GM19372 (cell line): ENCODE measurements at regions not wholly inside any gene's neighbourhood (a gene's known extent, or its start where the extent isn't known, plus 50 kb on each side); places are given as distances from the start of the nearest gene placed in this dataset.
"Not testable (repeated sequence)": the region's sequence is repeated elsewhere in the genome, so short reads cannot be mapped to it uniquely, and the experiment has no call there.

Experiments
- ATAC-seq: cut with Tn5 transposase; IDR thresholded peaks from one replicate; pipeline ENCODE4 v1.9.1; 2021; ENCODE audit warnings: mild to moderate bottlenecking, low read depth, moderate library complexity; ENCODE audit not compliant: unreplicated experiment

DNA sequence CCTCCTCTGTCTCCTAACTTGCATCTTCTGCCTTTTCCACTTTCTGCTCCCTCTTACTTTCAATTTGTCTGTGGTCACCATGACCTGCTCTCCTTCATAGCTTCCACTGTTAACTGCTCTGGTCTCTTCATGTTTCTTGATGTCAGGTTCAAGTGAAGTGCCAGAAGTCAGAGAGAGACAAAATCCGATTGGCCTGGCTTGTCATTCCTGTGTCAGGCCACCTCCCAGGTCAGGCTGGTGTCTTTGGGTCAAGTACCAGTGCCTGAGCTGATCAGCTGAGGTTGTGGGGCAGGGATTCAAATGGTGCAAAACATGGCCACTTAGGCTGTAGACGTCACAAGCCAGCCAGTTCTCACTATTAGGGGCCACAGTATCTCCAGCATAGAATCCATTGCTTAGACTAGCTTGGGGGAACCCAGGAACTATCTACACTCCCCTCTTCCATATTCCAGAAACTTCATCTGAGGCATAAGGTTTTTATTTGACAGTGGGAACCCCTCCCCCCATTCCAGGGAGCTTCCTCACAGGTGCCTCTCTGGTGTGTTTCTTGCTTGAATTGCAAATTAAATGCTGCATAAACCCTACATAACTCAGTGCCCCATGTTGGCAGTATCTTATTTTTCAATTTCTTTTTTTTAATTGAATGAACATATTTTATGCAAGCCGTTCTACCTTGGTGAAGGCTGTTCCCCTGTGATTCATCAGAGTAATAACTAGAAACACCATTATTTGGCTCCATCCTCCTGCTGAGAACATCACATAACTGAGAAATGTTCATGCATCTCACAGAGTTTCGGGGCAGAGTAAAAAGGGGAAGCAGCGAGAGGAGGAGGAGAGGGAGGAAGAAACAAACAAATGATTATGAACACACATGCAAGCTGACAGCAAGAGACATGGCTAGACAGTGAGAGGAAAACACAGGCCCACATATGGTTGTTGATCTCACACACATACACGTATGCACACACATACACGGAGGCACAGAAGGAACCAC is 175.8 kb downstream of the TLE3 start:
- no peak for ATAC-seq

DNA sequence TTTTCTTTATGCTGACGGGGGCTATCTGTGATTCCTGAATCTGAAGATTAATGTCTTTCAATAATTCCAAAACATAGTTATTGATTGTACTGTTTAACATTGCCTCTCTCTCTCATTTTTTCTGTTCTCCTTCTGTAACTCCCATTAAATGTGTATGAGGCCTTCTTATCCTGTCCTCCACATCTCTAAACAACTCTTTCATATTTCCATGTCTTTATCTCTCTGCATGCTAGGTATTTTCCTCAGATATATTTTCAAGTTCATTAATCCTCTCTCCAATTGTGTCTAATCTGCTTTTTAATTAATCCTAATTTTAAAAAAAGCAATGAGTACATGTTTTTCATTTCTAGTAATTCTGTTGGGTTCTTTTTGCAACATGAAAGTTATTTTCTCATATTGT is 173.2 kb downstream of the TLE3 start:
- no peak for ATAC-seq

GRCh38 chr15:69926006-69926405 is 171.7 kb downstream of the TLE3 start:
- no peak for ATAC-seq

DNA sequence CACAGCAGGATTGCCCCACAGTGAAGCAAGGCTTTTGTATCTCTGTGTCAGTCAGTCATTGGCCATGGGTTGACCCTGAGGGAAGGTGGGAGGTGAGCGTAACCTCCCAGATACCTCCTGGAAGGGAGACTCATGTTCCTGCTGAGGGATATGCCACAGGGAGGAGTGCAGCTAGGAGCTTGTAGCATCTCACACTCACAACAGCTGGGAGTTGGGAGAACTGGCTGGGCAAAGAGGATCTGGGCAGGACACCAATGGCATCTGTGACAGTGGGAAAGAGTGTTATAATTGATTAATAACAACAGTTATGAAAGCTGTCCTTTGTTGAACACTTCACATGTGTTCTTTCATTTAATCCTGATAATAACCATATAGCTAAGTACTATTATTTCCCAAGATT is 171.0 kb downstream of the TLE3 start:
- no peak for ATAC-seq

DNA sequence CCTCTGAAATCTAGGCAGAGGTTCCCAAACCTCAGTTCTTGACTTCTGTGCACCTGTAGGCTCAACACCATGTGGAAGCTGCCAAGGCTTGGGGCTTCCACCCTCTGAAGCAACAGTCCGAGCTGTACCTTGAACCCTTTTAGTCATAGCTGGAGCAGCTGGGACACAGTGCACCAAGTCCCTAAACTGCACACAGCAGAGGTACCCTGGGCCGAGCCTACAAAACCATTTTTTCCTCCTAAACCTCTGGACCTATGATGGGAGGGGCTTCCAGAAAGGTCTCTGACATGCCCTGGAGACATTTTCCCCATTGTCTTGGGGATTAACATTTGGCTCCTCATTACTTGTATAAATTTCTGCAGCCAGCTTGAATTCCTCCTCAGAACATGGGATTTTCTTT is 168.8 kb downstream of the TLE3 start:
- not testable (repeated sequence) for ATAC-seq

DNA sequence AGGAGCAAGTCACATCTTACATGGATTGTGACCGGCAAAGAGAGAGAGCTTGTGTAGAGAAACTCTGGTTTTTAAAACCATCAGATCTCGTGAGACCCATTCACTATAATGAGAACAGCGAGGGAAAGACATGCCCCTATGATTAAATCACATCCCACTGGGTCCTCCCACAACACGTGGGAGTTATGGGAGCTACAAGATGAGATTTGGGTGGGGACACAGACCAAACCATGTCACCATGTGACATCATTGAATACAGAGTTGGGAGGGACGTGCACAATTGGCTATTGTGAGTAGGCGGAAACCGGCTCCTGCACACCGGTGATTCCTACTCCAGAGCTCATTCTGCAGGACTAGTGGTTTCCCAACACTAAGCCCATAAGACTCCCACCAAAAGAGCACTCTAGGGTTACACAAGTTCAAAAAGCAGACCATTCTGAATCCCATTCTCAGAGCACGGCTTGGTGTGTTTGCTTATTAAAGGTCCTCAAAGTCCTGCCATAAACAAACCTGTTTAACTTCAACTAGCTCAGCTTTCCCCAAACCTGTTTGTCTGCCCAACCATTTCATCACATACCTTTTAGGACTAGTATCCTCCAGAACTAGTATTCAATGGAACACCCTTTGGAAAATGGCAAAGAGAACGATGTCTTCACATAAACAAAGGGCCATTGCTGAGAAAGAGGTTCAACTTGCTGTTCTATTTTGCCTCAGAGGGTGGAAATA is 167.6 kb downstream of the TLE3 start:
- ATAC-seq, result no peak

DNA sequence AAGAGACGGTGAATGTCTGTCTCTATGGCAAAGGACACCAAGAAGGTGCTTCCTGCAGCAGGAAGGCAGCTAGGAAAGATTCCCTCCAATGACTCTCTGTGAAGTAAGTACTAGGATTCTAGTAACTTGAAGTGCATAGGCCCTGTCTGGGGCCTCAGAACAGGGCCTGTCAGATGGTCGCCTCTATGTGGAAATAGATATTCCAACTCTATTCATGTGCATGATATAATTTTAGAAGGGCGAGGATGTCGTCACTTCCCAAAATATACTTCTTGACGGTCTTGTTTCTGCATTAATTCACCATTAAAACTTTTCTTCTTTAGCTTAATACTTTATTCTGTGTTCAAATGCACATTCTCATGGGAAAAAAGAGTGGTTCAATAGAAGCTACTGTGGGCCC is 167.0 kb downstream of the TLE3 start:
- ATAC-seq, result no peak

DNA sequence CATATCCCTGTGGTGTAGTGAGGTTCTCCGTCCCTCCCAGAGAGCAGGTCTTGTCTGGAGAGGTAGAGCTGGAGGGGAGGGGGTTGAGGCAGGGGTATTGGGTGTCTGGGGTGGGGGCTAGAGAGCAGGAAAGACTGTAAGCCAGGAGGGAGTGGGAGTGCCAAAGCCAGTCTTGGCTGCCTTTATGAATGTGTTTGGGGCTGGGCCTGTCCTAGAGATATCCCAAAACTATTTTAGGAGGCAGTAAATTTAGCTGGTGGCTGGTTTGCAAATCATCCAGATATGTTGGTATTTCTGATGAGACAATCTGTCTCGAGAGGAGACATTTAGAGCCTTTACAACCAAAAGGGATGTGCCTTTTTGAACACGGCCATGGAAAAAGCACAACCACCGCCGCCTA is 166.6 kb downstream of the TLE3 start:
- no peak for ATAC-seq

DNA sequence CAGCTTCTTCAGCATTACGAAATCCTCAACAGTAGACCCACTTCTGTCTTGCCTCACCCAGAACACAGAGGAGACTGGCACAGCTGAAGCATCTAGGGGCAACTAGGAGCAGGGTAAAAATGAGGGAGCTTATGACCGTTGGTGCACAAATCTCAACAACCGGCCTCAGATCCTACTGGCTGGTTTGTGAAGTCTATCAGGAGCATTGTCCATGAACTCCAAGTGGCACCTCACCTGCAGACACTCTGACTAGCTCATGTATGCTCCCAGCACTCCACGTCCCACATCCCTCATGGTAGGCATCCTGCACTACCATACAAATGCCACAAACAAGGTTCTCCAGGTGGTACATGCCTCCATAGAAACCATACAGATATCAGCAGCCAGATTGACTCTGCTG is 163.1 kb downstream of the TLE3 start:
- ATAC-seq, result no peak

- ATAC-seq, result no peak
Measured at GRCh38 chr15:69939513-69940440, 157.9 kb downstream of the TLE3 start.

DNA sequence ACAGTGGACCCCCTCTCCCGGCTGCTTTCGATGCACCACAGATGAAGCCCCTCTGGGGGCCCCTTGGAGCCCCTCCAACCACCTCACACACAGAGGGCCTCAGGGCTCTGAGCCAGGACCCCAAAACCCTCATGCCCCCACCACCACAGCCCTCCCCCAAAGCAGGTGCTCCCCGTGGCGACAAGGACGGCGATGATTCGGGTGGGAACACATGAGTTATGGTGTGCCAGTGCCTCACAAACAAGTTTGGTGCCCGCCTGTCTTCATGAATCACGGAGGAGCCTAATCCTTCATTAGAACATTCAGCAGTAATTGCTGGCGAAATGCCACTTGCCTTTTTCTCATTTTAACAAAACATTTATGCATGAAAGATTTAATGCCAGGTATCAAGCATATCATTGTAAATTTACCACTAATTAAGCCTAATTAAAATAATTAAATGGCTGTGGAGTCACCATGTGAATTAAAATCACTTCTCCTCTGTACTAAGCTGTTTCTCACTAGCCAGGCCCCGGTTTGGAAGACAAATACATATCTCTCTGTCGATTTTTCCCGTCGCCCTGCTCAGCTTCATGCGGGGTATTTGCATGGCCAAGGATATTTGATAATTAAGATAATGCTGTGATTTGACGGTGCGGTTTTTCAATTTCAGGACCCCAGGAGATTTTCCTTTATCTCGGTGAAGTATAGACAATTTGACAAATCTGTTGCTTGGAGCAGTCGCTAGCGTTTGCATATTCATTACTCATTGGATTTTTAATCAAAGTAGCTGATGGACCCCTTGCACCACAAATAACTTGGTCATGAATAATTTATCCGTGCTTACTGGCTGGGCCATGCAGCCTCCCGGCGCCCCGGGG is 157.0 kb downstream of the TLE3 start:
- no peak for ATAC-seq

DNA sequence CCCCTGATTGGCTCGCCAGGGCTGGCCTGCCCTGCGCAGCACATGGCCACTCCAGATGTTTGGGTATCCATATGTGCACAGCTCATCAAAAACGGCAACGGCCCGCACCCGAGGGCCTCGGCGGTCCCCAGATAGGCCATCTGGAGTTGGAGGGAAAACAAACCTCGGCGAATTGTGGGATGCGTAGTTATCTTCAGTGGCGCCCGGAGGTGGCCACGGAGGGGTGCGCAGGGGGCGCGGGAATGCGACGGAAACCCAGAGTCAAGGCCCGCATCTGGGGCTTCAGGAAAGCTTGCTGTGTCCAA is 156.5 kb downstream of the TLE3 start:
- ATAC-seq, result no peak

DNA sequence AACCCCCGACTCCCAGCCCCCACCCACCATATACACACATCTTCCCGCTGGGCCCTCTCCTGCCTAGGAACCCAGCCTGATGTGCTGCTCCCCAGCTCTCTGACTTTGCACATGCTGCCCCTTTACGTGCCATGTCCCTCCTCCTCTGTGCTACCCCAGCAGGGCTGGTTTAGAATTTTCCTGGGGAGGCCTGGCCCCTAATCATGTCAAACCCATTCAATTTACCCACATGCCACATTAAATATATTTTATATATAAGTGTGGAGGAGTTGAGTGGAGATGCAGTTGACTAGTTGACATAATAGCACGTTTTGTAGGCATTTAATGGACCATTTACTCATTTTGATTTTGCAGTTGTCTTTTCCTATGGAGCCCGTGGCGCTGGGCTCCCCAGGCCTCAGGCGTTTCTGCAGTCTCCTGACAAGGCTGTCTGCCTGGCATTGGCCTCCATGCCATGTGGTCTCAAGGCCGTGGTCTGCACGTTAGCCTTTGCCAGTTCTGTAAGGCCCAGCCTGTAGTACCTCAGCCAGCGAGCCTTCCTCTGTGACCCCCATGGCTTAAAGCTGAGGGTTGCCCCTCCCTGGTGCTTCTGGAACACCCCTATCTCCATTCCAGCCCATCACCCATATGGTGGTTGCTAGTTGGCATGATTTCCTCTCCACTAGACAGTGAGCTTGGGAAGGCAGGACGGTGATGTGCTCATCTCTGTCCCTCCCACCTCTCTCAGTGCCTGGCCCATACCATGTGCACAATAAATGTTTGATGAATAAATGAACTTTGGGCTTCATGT is 155.8 kb downstream of the TLE3 start:
- no peak for ATAC-seq

GRCh38 chr15:69943637-69944036 is 154.1 kb downstream of the TLE3 start:
- ATAC-seq, result no peak

- ATAC-seq, result no peak
Measured at GRCh38 chr15:69945729-69946128, 152.0 kb downstream of the TLE3 start.

- no peak for ATAC-seq
Measured at GRCh38 chr15:69946870-69947269, 150.8 kb downstream of the TLE3 start.

GRCh38 chr15:69947394-69947793 is 150.3 kb downstream of the TLE3 start:
- no peak for ATAC-seq

DNA sequence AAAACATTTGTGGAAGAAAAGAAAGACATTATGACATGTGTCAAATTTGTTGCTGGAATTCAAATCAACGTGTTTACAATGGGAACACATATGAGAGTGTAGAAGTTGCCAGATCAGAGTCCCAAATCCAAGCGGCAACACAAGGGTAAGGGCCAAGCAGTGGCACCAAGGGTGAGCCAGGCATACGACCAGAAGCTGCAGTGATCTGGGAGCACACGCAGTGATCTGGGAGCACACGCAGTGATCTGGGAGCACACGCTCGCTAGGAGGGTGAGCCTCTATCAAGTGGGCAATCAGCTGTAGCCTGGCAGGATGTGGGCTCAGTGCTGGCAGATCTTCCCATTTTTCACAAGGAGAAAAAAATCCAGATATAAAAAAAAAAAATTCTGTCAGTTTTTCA is 148.2 kb downstream of the TLE3 start:
- ATAC-seq, result no peak

GRCh38 chr15:69951256-69951897 is 146.3 kb downstream of the TLE3 start:
- no peak for ATAC-seq
